K562 (cell line): ENCODE measurements at regions not wholly inside any gene's neighbourhood (a gene's known extent, or its start where the extent isn't known, plus 50 kb on each side); places are given as distances from the start of the nearest gene placed in this dataset.

ENCODE experiments used
- BCOR ChIP-seq: fragments of 450-650 bp; IDR thresholded peaks from 2 replicates; pipeline ENCODE4 v1.6.1; 2016
- HDAC1 ChIP-seq, 2 experiments: fragments of 450-650 bp; IDR thresholded peaks; 2 replicates each; pipeline ENCODE4 v1.6.1; 2016 to 2017; ENCODE audit warnings: inconsistent platforms in 1 of 2, mild to moderate bottlenecking in 1 of 2, moderate library complexity in 1 of 2
- IRF2 ChIP-seq: sonication (generic); formaldehyde crosslinking; IDR thresholded peaks from 2 replicates; pipeline ENCODE4 v1.8.1; 2022; ENCODE audit warnings: mild to moderate bottlenecking, missing genetic modification reagents
- MXI1 ChIP-seq: IDR thresholded peaks from 2 replicates; pipeline ENCODE4 v1.6.1; 2011; ENCODE audit warnings: low read depth, mild to moderate bottlenecking, improper control_type of control experiment, low read length
- SAFB2 ChIP-seq: fragments of 200-400 bp; formaldehyde crosslinking; IDR thresholded peaks from 2 replicates; pipeline ENCODE4 v1.6.1; 2018; ENCODE audit warnings: borderline replicate concordance, low read length, low read depth, moderate library complexity; ENCODE audit not compliant: severe bottlenecking
- SMC3 ChIP-seq: conservative IDR thresholded peaks from 2 replicates; pipeline ENCODE4 v1.6.1; 2011; ENCODE audit warnings: low read depth, low read length, improper control_type of control experiment; ENCODE audit not compliant: insufficient read depth
- ZBTB17 ChIP-seq: fragments of 450-650 bp; formaldehyde crosslinking; IDR thresholded peaks from 2 replicates; pipeline ENCODE4 v1.4.0; 2020; ENCODE audit warnings: mild to moderate bottlenecking
- ZNF12 ChIP-seq: sonication (generic); formaldehyde crosslinking; IDR thresholded peaks from 2 replicates; pipeline ENCODE4 v1.4.0; 2020; ENCODE audit warnings: mild to moderate bottlenecking, missing genetic modification reagents
- ZNF354B ChIP-seq: fragments of 250-450 bp; sonication (Bioruptor Pico); IDR thresholded peaks from 2 replicates; pipeline ENCODE4 v1.4.0; 2020
- ZNF444 ChIP-seq: fragments of 250-450 bp; sonication (Bioruptor Pico); IDR thresholded peaks from 2 replicates; pipeline ENCODE4 v1.4.0; 2020; ENCODE audit warnings: mild to moderate bottlenecking, moderate library complexity
- ZNF507 ChIP-seq: conservative IDR thresholded peaks from 2 replicates; pipeline ENCODE4 v1.6.1; 2017; ENCODE audit warnings: missing genetic modification characterization, missing compliant biosample characterization
- TF ChIP-seq, protein P1 (sequence below): sonication (generic); formaldehyde crosslinking; IDR thresholded peaks from 2 replicates; pipeline ENCODE4 v1.8.1; 2023; ENCODE audit warnings: mild to moderate bottlenecking, missing genetic modification reagents
- TF ChIP-seq, protein P2 (sequence below): fragments of 200-600 bp; sonication (generic); IDR thresholded peaks from one replicate; pipeline ENCODE4 v1.6.1; 2012; ENCODE audit warnings: mild to moderate bottlenecking, low read depth, low read length, inconsistent platforms
- TF ChIP-seq, protein P3 (sequence below), 3 experiments: IDR thresholded peaks in 2 of 3; conservative IDR thresholded peaks in 1 of 3; 2 replicates each; pipeline ENCODE4 v1.5.1; 2011 to 2012; ENCODE audit warnings: low read length in 3 of 3, mild to moderate bottlenecking in 3 of 3, control low read depth in 2 of 3, improper control_type of control experiment in 1 of 3, inconsistent platforms in 1 of 3, low read depth in 1 of 3, mixed read lengths in 1 of 3, moderate library complexity in 1 of 3; ENCODE audit not compliant: insufficient read depth in 2 of 3

DNA sequence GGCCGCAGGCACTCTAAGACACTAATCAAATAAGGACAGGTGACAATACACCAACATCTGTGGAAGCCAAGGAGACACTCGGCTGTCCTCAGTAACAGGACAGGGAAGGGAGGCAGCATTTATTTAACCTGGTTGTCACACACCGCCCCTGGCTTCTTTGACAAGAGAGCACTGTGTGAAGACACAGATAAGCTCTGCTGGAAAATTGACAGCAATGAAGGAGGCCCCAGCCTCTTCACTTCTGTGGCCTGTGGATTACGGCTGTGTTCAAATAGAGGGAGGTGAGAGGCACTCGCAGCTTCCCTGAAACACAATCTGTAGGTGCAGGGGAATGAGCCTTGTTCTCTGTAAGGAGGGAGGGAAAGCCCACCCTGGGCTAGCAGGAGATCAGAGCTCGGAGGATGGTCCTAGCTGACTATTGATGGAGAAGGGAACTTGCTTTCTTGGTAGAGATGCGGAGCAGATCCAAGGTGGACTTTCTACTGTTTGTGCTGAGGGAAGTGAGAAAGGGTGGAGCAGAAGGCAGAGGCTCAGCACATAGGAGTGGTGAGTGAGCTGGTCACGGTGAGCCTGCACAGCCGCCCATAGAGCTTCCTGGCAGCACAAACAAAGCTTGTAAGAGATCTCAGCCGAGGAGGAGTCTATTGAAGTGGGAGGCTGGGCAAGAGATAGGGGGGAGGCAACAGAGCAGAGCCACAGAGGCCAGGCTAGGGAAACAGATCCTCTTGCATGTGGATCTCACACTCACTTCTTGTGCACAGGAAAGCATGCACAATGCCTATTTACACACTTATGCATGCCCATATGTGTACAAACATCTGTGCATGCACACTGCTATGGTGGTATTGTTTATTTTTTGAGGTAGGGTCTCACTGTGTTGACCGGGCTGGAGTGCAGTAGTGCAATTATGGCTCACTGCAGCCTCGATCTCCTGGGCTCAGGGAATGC is 114.6 kb upstream of the THY1 start:
- no peak for TF ChIP-seq ZNF444 (CRISPR knock-in tag)
- TF ChIP-seq SAFB2 = no peak
- no peak for TF ChIP-seq ZNF12 (CRISPR knock-in tag)
- no peak for TF ChIP-seq ZNF354B
- no peak for TF ChIP-seq SMC3
- TF ChIP-seq, protein P1, sequence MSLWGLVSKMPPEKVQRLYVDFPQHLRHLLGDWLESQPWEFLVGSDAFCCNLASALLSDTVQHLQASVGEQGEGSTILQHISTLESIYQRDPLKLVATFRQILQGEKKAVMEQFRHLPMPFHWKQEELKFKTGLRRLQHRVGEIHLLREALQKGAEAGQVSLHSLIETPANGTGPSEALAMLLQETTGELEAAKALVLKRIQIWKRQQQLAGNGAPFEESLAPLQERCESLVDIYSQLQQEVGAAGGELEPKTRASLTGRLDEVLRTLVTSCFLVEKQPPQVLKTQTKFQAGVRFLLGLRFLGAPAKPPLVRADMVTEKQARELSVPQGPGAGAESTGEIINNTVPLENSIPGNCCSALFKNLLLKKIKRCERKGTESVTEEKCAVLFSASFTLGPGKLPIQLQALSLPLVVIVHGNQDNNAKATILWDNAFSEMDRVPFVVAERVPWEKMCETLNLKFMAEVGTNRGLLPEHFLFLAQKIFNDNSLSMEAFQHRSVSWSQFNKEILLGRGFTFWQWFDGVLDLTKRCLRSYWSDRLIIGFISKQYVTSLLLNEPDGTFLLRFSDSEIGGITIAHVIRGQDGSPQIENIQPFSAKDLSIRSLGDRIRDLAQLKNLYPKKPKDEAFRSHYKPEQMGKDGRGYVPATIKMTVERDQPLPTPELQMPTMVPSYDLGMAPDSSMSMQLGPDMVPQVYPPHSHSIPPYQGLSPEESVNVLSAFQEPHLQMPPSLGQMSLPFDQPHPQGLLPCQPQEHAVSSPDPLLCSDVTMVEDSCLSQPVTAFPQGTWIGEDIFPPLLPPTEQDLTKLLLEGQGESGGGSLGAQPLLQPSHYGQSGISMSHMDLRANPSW = no peak
- TF ChIP-seq BCOR = no peak
- TF ChIP-seq, protein P2, sequence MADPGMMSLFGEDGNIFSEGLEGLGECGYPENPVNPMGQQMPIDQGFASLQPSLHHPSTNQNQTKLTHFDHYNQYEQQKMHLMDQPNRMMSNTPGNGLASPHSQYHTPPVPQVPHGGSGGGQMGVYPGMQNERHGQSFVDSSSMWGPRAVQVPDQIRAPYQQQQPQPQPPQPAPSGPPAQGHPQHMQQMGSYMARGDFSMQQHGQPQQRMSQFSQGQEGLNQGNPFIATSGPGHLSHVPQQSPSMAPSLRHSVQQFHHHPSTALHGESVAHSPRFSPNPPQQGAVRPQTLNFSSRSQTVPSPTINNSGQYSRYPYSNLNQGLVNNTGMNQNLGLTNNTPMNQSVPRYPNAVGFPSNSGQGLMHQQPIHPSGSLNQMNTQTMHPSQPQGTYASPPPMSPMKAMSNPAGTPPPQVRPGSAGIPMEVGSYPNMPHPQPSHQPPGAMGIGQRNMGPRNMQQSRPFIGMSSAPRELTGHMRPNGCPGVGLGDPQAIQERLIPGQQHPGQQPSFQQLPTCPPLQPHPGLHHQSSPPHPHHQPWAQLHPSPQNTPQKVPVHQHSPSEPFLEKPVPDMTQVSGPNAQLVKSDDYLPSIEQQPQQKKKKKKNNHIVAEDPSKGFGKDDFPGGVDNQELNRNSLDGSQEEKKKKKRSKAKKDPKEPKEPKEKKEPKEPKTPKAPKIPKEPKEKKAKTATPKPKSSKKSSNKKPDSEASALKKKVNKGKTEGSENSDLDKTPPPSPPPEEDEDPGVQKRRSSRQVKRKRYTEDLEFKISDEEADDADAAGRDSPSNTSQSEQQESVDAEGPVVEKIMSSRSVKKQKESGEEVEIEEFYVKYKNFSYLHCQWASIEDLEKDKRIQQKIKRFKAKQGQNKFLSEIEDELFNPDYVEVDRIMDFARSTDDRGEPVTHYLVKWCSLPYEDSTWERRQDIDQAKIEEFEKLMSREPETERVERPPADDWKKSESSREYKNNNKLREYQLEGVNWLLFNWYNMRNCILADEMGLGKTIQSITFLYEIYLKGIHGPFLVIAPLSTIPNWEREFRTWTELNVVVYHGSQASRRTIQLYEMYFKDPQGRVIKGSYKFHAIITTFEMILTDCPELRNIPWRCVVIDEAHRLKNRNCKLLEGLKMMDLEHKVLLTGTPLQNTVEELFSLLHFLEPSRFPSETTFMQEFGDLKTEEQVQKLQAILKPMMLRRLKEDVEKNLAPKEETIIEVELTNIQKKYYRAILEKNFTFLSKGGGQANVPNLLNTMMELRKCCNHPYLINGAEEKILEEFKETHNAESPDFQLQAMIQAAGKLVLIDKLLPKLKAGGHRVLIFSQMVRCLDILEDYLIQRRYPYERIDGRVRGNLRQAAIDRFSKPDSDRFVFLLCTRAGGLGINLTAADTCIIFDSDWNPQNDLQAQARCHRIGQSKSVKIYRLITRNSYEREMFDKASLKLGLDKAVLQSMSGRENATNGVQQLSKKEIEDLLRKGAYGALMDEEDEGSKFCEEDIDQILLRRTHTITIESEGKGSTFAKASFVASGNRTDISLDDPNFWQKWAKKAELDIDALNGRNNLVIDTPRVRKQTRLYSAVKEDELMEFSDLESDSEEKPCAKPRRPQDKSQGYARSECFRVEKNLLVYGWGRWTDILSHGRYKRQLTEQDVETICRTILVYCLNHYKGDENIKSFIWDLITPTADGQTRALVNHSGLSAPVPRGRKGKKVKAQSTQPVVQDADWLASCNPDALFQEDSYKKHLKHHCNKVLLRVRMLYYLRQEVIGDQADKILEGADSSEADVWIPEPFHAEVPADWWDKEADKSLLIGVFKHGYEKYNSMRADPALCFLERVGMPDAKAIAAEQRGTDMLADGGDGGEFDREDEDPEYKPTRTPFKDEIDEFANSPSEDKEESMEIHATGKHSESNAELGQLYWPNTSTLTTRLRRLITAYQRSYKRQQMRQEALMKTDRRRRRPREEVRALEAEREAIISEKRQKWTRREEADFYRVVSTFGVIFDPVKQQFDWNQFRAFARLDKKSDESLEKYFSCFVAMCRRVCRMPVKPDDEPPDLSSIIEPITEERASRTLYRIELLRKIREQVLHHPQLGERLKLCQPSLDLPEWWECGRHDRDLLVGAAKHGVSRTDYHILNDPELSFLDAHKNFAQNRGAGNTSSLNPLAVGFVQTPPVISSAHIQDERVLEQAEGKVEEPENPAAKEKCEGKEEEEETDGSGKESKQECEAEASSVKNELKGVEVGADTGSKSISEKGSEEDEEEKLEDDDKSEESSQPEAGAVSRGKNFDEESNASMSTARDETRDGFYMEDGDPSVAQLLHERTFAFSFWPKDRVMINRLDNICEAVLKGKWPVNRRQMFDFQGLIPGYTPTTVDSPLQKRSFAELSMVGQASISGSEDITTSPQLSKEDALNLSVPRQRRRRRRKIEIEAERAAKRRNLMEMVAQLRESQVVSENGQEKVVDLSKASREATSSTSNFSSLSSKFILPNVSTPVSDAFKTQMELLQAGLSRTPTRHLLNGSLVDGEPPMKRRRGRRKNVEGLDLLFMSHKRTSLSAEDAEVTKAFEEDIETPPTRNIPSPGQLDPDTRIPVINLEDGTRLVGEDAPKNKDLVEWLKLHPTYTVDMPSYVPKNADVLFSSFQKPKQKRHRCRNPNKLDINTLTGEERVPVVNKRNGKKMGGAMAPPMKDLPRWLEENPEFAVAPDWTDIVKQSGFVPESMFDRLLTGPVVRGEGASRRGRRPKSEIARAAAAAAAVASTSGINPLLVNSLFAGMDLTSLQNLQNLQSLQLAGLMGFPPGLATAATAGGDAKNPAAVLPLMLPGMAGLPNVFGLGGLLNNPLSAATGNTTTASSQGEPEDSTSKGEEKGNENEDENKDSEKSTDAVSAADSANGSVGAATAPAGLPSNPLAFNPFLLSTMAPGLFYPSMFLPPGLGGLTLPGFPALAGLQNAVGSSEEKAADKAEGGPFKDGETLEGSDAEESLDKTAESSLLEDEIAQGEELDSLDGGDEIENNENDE = no peak
- TF ChIP-seq, protein P3, sequence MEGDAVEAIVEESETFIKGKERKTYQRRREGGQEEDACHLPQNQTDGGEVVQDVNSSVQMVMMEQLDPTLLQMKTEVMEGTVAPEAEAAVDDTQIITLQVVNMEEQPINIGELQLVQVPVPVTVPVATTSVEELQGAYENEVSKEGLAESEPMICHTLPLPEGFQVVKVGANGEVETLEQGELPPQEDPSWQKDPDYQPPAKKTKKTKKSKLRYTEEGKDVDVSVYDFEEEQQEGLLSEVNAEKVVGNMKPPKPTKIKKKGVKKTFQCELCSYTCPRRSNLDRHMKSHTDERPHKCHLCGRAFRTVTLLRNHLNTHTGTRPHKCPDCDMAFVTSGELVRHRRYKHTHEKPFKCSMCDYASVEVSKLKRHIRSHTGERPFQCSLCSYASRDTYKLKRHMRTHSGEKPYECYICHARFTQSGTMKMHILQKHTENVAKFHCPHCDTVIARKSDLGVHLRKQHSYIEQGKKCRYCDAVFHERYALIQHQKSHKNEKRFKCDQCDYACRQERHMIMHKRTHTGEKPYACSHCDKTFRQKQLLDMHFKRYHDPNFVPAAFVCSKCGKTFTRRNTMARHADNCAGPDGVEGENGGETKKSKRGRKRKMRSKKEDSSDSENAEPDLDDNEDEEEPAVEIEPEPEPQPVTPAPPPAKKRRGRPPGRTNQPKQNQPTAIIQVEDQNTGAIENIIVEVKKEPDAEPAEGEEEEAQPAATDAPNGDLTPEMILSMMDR (IDR thresholded peaks at IDR 0.05 in 2 of 3, conservative IDR thresholded peaks at IDR 0.05 in 1 of 3; ENCODE audit: insufficient read depth in 2 of 3, low read depth in 1 of 3, low read length in 3 of 3) = no peak
- no peak for TF ChIP-seq ZNF507 (tag)
- no peak for TF ChIP-seq ZBTB17 (CRISPR knock-in tag)
- no peak for TF ChIP-seq HDAC1 (IDR thresholded peaks at IDR 0.05)
- no peak for TF ChIP-seq MXI1
- TF ChIP-seq IRF2 (CRISPR knock-in tag) = no peak
